HEK293T (cell line): ENCODE measurements at regions not wholly inside any gene's neighbourhood (a gene's known extent, or its start where the extent isn't known, plus 50 kb on each side); places are given as distances from the start of the nearest gene placed in this dataset.

Experiments used
- CTCF ChIA-PET: fragments of 350-600 bp; formaldehyde crosslinking; extraction: SDS; loops from one replicate; lab custom pipeline; 2021; ENCODE audit warnings: antibody characterized with exemption, inconsistent platforms; lab: Yijun Ruan, JAX
- POLR2A ChIA-PET: fragments of 350-600 bp; formaldehyde crosslinking; extraction: SDS; loops from one replicate; lab custom pipeline; 2020; ENCODE audit warnings: antibody characterized with exemption, inconsistent platforms; lab: Yijun Ruan, JAX
- DNase-seq: peaks from one replicate; pipeline ENCODE4 v3.0.0; 2012; ENCODE audit warnings: mixed read lengths; ENCODE audit errors: extremely low spot score
- ARNT ChIP-seq: fragments of 450-650 bp; IDR thresholded peaks from 2 replicates; pipeline ENCODE4 v1.6.1; 2017; ENCODE audit warnings: mild to moderate bottlenecking
- BHLHE40 ChIP-seq: fragments of 450-650 bp; IDR thresholded peaks from 2 replicates; pipeline ENCODE4 v1.6.1; 2016; ENCODE audit warnings: mild to moderate bottlenecking, moderate library complexity, borderline replicate concordance
- CTBP1 ChIP-seq: fragments of 450-650 bp; IDR thresholded peaks from 2 replicates; pipeline ENCODE4 v1.6.1; 2016; ENCODE audit warnings: borderline replicate concordance
- ELF4 ChIP-seq: fragments of 450-650 bp; IDR thresholded peaks from 2 replicates; pipeline ENCODE4 v1.6.1; 2017; ENCODE audit warnings: antibody characterized with exemption
- FOXA1 ChIP-seq: fragments of 450-650 bp; IDR thresholded peaks from 2 replicates; pipeline ENCODE4 v1.6.1; 2016; ENCODE audit warnings: mild to moderate bottlenecking
- FOXK2 ChIP-seq: fragments of 450-650 bp; IDR thresholded peaks from 2 replicates; pipeline ENCODE4 v1.6.1; 2016; ENCODE audit warnings: mild to moderate bottlenecking
- FOXM1 ChIP-seq: fragments of 450-650 bp; IDR thresholded peaks from 2 replicates; pipeline ENCODE4 v1.6.1; 2017; ENCODE audit warnings: mild to moderate bottlenecking, borderline replicate concordance
- HDGF ChIP-seq: fragments of 450-650 bp; IDR thresholded peaks from 2 replicates; pipeline ENCODE4 v1.6.1; 2017; ENCODE audit warnings: antibody characterized with exemption, borderline replicate concordance
- L3MBTL2 ChIP-seq: fragments of 450-650 bp; conservative IDR thresholded peaks from 2 replicates; pipeline ENCODE4 v1.6.1; 2016; ENCODE audit warnings: mild to moderate bottlenecking
- LEF1 ChIP-seq: fragments of 450-650 bp; IDR thresholded peaks from 2 replicates; pipeline ENCODE4 v1.6.1; 2017; ENCODE audit warnings: mild to moderate bottlenecking, borderline replicate concordance
- NFRKB ChIP-seq: fragments of 450-650 bp; IDR thresholded peaks from 2 replicates; pipeline ENCODE4 v1.6.1; 2016; ENCODE audit warnings: mild to moderate bottlenecking, moderate library complexity
- SP1 ChIP-seq: fragments of 450-650 bp; IDR thresholded peaks from 2 replicates; pipeline ENCODE4 v1.6.1; 2017
- SUZ12 ChIP-seq: fragments of 450-650 bp; IDR thresholded peaks from 2 replicates; pipeline ENCODE4 v1.6.1; 2016; ENCODE audit warnings: mild to moderate bottlenecking
- TARDBP ChIP-seq: fragments of 450-650 bp; IDR thresholded peaks from 2 replicates; pipeline ENCODE4 v1.6.1; 2016
- ZNF384 ChIP-seq: fragments of 450-650 bp; IDR thresholded peaks from 2 replicates; pipeline ENCODE4 v1.6.1; 2016
- TF ChIP-seq, protein P1 (sequence below): fragments of 450-650 bp; IDR thresholded peaks from 2 replicates; pipeline ENCODE4 v1.6.1; 2016

DNA sequence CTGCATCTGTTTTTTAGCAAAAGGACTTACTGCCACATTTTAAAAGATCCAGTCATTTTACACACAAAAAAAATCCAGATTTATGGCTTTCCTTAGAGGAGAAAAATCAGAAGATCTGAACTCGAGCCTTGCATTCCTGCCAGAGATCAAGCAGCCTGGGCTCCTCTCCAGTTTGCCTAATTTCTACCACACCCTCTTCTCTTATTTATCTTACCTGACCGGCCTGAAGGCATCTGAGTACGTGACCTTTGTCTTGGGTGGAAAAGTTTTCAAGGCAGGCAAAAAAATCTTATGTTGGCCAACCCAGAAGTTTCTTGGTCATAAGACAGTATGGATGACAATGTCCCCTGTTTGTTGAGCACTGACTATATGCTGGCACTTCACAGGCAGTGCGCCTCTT lies 60.3 kb downstream of the CHRD start:
- POLR2A ChIA-PET: no interaction called here
- DNase-seq: no peak
- TF ChIP-seq ELF4 (no peak), FOXM1 (no peak), TARDBP (no peak), CTBP1 (no peak), NFRKB (no peak), FOXA1 (no peak), ARNT (no peak), ZNF384 (no peak), FOXK2 (no peak), L3MBTL2 (no peak), HDGF (no peak), LEF1 (no peak), BHLHE40 (no peak), SP1 (no peak), SUZ12 (no peak)
- TF ChIP-seq, protein P1, sequence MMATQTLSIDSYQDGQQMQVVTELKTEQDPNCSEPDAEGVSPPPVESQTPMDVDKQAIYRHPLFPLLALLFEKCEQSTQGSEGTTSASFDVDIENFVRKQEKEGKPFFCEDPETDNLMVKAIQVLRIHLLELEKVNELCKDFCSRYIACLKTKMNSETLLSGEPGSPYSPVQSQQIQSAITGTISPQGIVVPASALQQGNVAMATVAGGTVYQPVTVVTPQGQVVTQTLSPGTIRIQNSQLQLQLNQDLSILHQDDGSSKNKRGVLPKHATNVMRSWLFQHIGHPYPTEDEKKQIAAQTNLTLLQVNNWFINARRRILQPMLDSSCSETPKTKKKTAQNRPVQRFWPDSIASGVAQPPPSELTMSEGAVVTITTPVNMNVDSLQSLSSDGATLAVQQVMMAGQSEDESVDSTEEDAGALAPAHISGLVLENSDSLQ: no peak
- CTCF ChIA-PET: no interaction called here

DNA sequence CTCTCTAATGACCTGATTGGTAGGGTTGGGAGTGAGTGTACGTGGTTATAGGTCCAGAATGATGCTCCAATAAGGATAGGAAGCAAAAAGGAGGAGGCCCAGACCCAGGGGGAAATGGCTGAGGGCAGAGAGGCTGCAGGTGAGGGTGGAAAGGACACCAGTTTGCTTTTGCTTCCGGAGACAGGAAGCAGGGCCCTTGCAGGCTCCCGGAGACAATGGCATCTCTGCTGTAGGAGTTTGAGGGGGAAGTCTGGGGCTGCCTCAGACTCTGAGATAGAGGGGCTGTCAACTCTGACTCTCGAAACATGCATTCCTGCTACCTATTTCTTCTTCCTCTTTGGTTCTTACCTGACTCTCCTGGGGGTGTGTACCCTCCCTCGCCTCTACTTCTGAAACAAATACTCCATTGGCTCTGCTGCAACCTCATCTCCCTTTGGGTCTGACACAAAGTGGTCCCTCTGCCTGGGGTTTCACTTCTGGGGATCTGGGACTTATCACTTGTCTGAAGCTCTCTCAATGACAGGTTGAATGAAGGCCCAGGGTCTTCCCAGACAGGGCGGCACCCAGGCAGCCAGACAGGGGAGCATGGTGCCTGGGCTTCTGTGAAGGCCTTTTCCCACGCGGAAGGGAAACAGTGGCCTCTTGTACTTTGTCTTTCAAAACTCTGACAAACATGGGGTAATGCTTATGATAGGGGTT lies 61.5 kb downstream of the CHRD start:
- TF ChIP-seq NFRKB: no peak
- no peak for TF ChIP-seq FOXK2
- TF ChIP-seq FOXA1: no peak
- no peak for TF ChIP-seq SP1
- TF ChIP-seq BHLHE40: no peak
- TF ChIP-seq TARDBP: no peak
- no peak for TF ChIP-seq ARNT
- no peak for TF ChIP-seq FOXM1
- no peak for TF ChIP-seq L3MBTL2
- no peak for TF ChIP-seq HDGF
- TF ChIP-seq CTBP1: no peak
- TF ChIP-seq ZNF384: no peak
- no peak for TF ChIP-seq ELF4
- TF ChIP-seq, protein P1: no peak
- no peak for TF ChIP-seq LEF1
- no peak for TF ChIP-seq SUZ12
- ChIA-PET CTCF (no interaction called here), POLR2A (no interaction called here)
- no peak for DNase-seq

DNA sequence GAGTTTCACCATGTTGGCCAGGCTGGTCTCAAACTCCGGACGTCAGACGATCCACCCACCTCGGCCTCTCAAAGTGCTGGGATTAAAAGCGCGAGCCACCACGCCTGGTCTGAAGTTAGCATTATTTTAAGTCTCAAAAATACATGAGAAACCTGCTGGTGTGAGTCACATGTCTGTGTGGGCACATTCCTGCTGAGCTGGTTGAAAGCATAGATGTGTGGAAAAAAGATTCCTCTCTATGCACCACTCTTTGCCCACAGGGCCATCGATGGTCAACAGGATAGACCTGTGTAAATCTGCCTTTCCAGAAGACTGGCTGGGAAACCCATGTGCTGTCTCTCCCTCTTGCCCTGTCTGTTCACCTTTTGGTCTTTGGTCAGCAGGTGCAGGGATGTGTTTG lies 63.5 kb downstream of the CHRD start:
- ChIA-PET POLR2A (no interaction called here), CTCF (interaction anchor here (0.6 kb wide), 1 partner anchor 72 kb away, joined by 3 read pairs; no protein-coding TSS in a partner anchor)
- DNase-seq: no peak
- TF ChIP-seq HDGF: no peak
- TF ChIP-seq L3MBTL2: no peak
- TF ChIP-seq ELF4: no peak
- no peak for TF ChIP-seq LEF1
- TF ChIP-seq ZNF384: no peak
- no peak for TF ChIP-seq BHLHE40
- TF ChIP-seq CTBP1: no peak
- no peak for TF ChIP-seq SUZ12
- no peak for TF ChIP-seq ARNT
- TF ChIP-seq FOXA1: no peak
- no peak for TF ChIP-seq FOXM1
- no peak for TF ChIP-seq NFRKB
- no peak for TF ChIP-seq FOXK2
- TF ChIP-seq SP1: no peak
- TF ChIP-seq TARDBP: no peak
- TF ChIP-seq, protein P1: no peak

DNA sequence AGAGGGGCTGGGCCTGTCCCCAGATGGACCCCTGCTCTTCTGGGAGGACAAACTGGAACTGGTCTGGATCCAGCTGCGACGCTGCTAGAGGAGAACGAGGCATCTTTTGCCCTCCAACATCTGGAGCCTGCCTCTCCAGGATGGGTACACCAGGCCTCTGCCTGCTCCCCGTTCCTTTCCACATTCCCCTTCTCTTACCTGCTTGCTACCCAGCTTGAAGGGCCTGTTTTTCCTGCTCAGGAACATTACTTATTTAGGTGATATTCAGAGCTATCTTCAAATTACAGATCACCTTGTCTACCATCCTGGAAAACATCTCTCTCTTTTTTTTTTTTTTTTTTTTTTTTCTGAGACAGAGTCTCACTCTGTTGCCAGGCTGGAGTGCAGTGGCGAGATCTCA lies 64.0 kb downstream of the CHRD start:
- no peak for DNase-seq
- ChIA-PET CTCF (interaction anchor here (0.6 kb wide), 2 partner anchors 26 to 73 kb away, joined by 3 read pairs; no protein-coding TSS in a partner anchor), POLR2A (no interaction called here)
- TF ChIP-seq FOXM1 (no peak), TARDBP (no peak), BHLHE40 (no peak), LEF1 (no peak), ELF4 (no peak), FOXA1 (no peak), L3MBTL2 (no peak), FOXK2 (no peak), SUZ12 (no peak), ARNT (no peak), ZNF384 (no peak)
- TF ChIP-seq, protein P1: no peak

DNA sequence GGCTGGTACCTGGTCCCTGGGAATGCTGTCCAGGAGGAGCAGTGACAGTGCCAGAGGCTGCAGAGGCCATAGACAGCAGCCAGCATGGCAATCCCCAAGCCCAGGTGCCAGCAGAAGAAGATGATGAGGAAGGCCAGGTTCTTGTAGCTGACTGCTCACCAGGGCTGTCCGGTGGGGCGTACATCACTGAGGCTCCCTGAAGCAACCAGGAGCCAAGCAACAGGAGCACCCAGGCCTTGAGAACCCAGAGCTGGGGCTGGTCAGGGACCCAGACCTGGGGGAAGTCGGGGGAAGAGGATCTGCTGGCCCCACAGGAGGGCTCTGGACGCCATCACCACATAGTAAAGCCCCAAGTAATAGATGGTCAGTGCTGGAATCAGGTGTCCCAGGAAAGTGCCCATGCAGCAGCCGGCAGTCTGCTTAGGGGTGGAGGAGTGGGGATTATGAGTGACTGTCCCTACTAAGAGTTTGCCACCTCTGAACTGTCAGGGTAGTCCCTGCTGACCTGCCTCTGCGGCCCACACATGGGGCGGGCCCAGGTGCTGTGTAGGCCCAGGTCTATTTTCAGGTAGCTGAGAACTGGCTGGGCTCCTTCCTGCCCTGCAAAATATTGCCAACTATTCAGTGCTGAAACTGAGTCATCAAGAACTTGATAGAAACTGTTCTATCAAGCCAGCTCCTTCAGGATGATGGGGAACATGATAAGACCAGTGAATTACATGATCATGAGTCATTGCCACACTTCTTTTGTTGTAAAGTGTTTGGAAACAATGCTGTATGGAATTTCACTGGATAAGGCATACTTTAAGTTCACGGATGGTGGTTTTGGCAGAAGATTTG lies 68.7 kb downstream of the CHRD start:
- POLR2A ChIA-PET: no interaction called here
- TF ChIP-seq SUZ12 (no peak), FOXM1 (no peak), TARDBP (no peak), HDGF (no peak), LEF1 (no peak), SP1 (no peak), L3MBTL2 (no peak), NFRKB (no peak), FOXK2 (no peak), ZNF384 (no peak), BHLHE40 (no peak), ARNT (no peak)
- CTCF ChIA-PET: no interaction called here
- no peak for DNase-seq
